B cell (primary cell): ENCODE measurements at regions not wholly inside any gene's neighbourhood (a gene's known extent, or its start where the extent isn't known, plus 50 kb on each side); places are given as distances from the start of the nearest gene placed in this dataset.

Source experiments
- EZH2 ChIP-seq: IDR thresholded peaks from 2 replicates; pipeline ENCODE4 v1.6.1; 2012; ENCODE audit warnings: borderline replicate concordance, low read depth, mild to moderate bottlenecking, moderate library complexity, low read length; ENCODE audit not compliant: insufficient read depth, poor library complexity, severe bottlenecking
- TF ChIP-seq, protein P1 (sequence below): fragments of 200-600 bp; IDR thresholded peaks from one replicate; pipeline ENCODE4 v1.8.0; 2022; ENCODE audit warnings: antibody characterized with exemption, mild to moderate bottlenecking

DNA sequence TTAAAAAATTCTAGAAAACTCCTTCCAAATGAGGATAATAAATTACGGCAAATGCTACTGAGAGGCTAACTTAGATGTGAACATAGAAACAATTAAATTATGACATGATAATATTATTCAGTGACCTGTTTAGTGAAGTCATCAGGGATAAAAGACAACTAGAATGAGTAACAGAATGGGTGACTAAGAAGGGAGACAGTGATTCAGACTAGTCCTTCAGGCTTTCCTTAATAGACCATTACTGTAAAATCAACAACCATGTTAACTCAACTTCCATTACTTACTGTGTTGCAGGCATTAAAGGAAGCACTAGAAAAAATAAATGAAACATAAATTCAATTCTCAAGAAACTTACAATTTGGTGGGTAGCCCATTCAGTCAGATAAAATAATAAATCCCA is 543.9 kb upstream of the LRFN5 start:
- TF ChIP-seq, protein P1, sequence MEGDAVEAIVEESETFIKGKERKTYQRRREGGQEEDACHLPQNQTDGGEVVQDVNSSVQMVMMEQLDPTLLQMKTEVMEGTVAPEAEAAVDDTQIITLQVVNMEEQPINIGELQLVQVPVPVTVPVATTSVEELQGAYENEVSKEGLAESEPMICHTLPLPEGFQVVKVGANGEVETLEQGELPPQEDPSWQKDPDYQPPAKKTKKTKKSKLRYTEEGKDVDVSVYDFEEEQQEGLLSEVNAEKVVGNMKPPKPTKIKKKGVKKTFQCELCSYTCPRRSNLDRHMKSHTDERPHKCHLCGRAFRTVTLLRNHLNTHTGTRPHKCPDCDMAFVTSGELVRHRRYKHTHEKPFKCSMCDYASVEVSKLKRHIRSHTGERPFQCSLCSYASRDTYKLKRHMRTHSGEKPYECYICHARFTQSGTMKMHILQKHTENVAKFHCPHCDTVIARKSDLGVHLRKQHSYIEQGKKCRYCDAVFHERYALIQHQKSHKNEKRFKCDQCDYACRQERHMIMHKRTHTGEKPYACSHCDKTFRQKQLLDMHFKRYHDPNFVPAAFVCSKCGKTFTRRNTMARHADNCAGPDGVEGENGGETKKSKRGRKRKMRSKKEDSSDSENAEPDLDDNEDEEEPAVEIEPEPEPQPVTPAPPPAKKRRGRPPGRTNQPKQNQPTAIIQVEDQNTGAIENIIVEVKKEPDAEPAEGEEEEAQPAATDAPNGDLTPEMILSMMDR, result no peak
- TF ChIP-seq EZH2, result no peak
